Left cardiac atrium (tissue), 4 donors: ENCODE measurements at regions not wholly inside any gene's neighbourhood (a gene's known extent, or its start where the extent isn't known, plus 50 kb on each side); places are given as distances from the start of the nearest gene placed in this dataset.
"Not testable (repeated sequence)": the region's sequence is repeated elsewhere in the genome, so short reads cannot be mapped to it uniquely, and the experiment has no call there.

Experiments used
- ATAC-seq, 2 donors: fragments of 200-7000 bp; cut with Tn5 transposase; one replicate each; pipeline ENCODE4 v1.9.1; 2020; ENCODE audit warnings: mild to moderate bottlenecking in 2 of 2, moderate library complexity in 2 of 2
- DNase-seq: peaks from one replicate; pipeline ENCODE4 v3.0.0-alpha.2; 2020
- intact Hi-C, 2 donors: fragments of 100-400 bp; cut with DNase I; formaldehyde crosslinking; loops; one replicate each; pipeline versions ENCODE4 v1.14.1 to v1.15.1; 2022 to 2023
- donor health status: DM: no; HTN: yes; CAD: no.
- donor health status: DM: no; HTN: yes; CAD: no; lungs with severe emphysema.
- donor health status: DM: yes; HTN: yes; CAD: no.
- donor health status: Dilated cardiomyopathy.

- DNase-seq (no peak), ATAC-seq (no peak)
- intact Hi-C loops: no loop called here
These were observed 773.3 kb upstream of the DEFB115 start for GRCh38 chr20:30484009-30484748.

DNA sequence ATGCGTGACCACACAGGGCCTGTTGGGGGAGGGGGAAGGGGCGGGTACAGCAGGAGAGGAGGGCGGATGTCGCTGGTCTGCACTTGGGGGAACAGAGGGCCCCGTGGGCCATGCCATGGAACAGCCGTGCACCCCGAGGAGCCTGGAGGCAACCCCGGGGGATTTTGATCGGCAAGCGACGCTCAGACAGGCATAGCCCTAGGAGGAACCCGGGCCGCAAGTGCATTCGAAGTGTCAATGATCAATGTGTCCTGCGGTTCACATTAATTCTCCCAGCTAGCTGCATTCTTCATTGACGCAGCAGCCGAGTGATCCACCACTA lies 772.8 kb upstream of the DEFB115 start:
- intact Hi-C loops: no loop called here
- DNase-seq (no peak), ATAC-seq (no peak)

GRCh38 chr20:30485331-30486102 lies 771.9 kb upstream of the DEFB115 start:
- ATAC-seq (no peak), DNase-seq (no peak)
- intact Hi-C loops: no loop called here

DNA sequence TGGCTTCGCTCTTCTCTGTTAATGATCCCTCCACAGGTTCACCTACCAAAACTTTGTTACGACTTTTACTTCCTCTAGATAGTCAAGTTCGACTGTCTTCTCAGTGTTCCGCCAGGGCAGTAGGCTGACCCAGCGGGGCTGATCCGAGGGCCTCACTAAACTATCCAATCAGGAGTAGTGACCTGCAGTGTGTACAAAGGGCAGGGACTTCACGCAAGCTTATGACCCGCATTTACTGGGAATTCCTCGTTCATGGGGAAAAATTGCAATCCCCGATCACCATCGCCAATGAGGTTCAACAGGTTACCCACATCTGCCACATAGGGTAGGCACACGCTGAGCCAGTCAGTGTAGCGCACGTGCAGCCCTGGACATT lies 771.4 kb upstream of the DEFB115 start:
- intact Hi-C loops: no loop called here
- DNase-seq (no peak), ATAC-seq (no peak)

GRCh38 chr20:30487461-30487860 lies 770.0 kb upstream of the DEFB115 start:
- DNase-seq, ATAC-seq, intact Hi-C loops: not testable (repeated sequence)

GRCh38 chr20:30487947-30488926 lies 769.2 kb upstream of the DEFB115 start:
- DNase-seq (no peak), ATAC-seq (no peak)
- intact Hi-C loops: no loop called here

GRCh38 chr20:30488941-30489613 lies 768.4 kb upstream of the DEFB115 start:
- intact Hi-C loops: no loop called here
- DNase-seq (no peak), ATAC-seq (no peak)

- intact Hi-C loops: no loop called here
- ATAC-seq (no peak), DNase-seq (no peak)
These were observed 767.9 kb upstream of the DEFB115 start for GRCh38 chr20:30489614-30490003.

- DNase-seq (no peak), ATAC-seq (no peak)
- intact Hi-C loops: no loop called here
These were observed 766.4 kb upstream of the DEFB115 start for GRCh38 chr20:30491016-30491415.

DNA sequence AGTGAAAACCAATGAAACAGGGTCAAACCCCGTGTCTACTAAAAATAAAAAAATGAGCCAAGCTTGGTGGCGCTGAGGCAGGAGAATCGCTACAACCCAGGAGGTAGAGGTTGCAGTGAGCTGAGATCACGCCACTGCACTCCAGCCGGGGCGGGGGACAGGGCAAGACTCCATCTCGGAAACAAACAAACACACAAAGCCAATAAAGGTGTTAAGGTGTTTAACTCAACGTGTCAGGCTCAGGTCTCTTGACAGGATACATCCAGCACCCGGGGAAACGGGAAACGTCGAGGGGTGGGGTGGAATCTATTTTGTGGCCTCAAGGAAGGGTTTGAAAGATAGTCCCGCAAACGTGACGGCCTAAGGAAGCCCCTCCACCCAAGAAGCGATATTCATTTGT lies 760.8 kb upstream of the DEFB115 start:
- intact Hi-C loops, DNase-seq, ATAC-seq: not testable (repeated sequence)

DNA sequence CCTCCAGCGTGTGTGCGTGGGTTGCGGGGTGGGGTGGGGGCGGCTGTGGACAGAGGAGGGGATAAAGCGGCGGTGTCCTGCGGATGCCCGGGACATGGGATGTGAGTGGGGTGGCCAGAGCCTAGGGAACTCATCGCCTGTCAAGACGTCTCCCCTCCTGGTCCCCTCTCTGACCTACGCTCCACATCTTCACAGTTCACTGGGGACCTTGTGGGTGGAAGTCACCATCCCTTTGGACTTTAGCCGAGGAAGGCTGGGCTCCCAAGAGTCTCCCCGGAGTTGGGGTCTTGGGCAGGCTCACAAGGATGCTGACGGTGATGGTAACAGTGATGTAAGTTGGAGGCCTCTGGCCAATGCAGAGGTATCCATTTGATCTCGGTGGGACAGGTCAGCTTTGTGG lies 760.3 kb upstream of the DEFB115 start:
- ATAC-seq, intact Hi-C loops, DNase-seq: not testable (repeated sequence)

GRCh38 chr20:30499123-30499522 lies 758.3 kb upstream of the DEFB115 start:
- ATAC-seq (no peak), DNase-seq (no peak)
- intact Hi-C loops: no loop called here

DNA sequence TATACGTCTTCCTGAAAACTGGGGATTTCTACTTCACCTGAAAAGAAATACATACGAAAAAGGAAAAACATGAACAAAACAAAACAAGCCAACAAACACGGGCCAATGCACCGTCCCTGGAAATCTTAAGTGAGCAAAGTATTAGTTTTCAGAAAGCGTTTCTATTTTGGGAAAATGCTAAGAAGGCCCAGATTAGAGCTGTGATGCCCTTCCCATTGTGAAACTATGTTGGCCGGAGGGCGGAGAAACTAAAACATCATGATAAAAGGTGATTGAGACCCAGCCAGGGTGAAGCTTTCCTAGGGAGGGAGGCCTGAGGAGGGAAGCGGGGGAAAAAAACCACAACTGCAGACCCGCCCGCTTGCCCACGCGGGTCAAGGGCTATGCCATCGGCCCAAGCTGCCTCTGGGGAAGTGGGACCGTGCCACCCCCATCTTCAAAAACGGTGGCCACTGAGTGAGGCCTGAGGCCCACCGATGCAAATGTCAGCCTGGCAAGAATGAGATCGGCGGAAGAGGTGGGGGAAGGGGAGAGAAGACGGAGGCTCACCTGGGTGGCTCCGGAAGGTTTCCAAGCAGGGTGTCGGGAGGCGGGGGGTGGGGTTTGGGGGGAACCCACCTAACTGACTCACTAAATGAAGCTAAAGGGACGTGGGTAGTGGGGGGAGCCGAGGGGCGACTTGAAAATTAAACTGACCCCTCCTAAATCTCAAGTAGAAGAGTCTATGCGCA lies 757.6 kb upstream of the DEFB115 start:
- DNase-seq, intact Hi-C loops, ATAC-seq: not testable (repeated sequence)

GRCh38 chr20:30500447-30500820 lies 757.0 kb upstream of the DEFB115 start:
- DNase-seq, intact Hi-C loops: not testable (repeated sequence)
- peak in 1 of 2 donors; percentile 31 for ATAC-seq

DNA sequence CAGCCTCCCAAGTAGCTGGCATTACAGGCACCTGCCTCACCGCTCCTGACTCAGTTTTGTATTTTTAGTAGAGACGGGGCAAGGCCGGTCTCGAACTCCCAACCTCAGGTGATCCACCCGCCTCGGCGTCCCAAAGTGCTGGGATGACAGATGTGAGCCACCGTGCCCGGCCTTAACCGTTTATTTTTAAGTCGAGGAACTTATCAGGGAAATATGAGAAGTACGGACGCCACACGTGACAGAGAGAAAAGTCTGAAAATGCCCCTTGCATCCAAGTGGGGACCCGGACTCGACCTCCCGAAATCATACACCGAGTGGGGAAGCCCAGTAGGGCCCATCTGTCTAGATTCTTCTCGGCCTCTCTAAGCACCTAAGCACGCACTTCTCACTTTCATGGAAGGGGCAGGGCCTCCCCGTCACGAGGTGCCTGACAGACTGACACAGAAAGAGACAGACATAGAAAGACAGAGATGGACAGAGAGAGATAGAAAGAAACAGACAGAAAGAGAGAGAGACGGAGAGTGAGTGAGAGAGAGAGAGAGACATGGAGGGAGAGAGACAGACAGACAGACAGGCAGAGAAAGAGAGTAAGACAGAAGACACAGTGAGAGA lies 756.5 kb upstream of the DEFB115 start:
- intact Hi-C loops: no loop called here
- no peak for ATAC-seq
- DNase-seq: no peak

DNA sequence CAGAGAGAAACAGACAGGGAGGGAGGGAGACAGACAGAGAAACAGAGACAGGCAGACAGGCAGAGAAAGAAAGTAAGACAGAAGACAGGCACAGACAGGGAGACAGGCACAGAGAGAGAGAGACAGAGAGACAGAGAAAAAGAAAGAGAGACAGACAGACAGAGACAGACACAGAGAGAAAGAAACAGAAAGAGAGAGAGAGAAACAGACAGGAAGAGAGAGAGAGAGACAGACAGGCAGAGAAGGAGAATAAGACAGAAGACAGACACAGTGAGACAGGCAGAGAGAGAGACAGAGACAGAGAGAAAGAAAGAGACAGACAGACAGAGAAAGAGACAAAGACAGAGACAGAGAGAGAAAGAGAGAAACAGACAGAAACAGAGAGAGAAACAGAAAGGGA lies 754.8 kb upstream of the DEFB115 start:
- intact Hi-C loops: no loop called here
- DNase-seq: no peak
- no peak for ATAC-seq

DNA sequence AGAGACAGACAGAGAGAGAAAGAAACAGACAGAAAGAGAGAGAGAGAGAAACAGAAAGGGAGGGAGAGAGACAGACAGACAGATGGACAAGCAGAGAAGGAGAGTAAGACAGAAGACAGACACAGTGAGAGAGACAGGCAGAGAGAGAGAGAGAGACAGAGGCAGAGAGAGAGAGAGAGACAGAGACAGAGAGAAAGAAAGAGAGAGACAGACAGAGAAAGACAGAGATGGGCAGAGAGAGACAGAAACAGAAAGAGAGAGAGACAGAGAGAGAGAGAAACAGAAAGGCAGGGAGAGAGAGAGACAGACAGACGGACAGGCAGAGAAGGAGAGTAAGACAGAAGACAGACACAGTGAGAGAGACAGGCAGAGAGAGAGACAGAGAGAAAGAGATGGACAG lies 754.3 kb upstream of the DEFB115 start:
- ATAC-seq, DNase-seq, intact Hi-C loops: not testable (repeated sequence)

GRCh38 chr20:30503992-30504570 lies 753.4 kb upstream of the DEFB115 start:
- DNase-seq: no peak
- ATAC-seq: no peak
- intact Hi-C loops: no loop called here
